Superior temporal gyrus (tissue), 1 donor: ENCODE measurements at regions not wholly inside any gene's neighbourhood (a gene's known extent, or its start where the extent isn't known, plus 50 kb on each side); places are given as distances from the start of the nearest gene placed in this dataset.

Source experiments
- DNase-seq: peaks from one replicate; pipeline ENCODE4 v3.0.0-alpha.2; 2016; ENCODE audit errors: extremely low spot score

DNA sequence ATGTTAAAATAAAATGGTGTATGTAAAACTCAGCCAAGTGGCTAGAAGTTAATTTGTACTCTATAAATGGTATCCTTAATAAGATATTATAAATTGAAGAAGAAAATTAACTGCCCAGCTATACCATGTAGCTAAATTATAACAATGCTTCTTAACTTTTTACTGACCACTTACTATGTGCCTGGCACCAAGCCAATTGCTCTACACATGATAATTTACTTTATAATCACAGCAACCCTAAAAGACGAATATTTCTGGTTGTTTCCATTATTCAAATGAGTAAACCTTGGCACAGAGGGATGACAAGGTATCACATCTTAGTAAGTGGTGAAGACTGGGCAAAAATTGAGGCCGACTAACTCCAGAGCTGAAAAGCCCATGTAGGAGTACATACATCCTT, 1506.6 kb downstream of the PCDH7 start:
- DNase-seq = no peak

DNA sequence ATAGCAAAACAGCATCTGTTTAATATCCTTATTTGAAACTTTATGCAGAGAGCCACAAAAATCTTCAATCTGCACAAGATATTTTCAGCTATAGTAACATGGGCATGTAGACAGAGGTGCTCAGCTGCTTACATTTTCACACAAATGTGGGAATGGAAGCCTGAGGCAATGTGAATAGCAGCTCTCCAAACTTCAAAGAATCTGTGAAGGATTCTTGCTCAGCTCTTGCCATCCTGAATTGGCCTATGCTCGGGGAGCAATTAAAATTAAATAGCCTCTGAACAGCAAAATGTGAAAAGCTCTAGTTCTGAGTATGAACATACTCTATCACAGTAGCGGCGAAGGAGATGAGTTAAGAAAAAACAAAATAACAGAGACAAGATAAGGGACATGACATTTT, 1523.8 kb downstream of the PCDH7 start:
- DNase-seq = no peak

DNA sequence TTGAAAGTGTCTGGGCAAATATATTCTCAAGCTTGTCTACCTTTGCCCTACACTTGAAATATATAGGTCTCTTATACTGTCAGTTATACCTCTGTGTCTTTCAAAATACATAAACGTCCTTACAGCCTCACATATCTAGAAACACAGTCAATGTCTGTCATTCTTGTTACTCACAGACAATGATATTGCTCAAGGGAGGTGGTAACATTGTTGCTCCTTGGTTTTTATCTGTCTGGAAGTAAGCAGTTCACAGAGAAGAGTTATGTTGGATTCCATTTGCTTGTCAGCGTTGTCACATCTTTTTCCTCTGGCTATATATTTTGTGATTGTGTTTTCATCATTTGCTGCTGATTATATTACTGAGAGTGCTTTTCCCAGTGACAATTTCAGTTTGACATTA, 1528.9 kb downstream of the PCDH7 start:
- DNase-seq = no peak

DNA sequence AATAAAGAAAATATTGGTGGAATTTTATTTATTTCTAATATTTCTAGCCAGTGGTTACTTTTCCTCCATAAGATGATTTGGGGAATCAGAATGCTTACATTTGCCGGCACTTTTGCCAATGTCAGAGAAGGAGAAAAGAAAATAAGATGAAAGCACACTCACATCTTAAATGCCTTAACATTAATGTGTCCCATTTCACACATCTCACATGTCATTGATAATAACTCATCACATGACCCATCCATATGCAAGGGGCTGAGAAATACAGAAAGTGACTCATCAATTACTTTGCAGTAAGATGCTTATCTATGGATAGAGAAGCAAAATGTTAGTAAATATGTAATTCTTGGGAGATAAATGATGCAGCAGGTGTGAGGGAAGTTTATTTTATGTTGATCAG, 1531.0 kb downstream of the PCDH7 start:
- DNase-seq = no peak

DNA sequence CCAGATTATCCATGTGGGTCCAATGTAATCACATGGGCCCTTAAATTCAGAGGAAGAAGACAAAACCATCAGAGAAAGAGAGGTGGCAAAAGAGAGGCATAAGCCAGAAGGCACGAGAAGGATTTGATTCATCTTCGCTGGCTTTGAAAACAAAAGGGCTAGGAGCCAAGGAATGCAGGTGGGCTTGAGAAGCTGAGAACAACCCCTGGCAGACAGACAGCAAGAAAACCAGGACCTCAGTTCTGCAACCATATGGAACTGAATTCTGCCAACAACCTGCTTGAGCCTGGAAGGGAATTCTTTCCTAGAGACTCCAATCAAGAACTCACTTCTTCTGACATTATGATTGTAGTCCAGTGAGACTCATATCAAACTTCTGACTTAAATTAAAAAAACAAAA, 1531.8 kb downstream of the PCDH7 start:
- no peak for DNase-seq

DNA sequence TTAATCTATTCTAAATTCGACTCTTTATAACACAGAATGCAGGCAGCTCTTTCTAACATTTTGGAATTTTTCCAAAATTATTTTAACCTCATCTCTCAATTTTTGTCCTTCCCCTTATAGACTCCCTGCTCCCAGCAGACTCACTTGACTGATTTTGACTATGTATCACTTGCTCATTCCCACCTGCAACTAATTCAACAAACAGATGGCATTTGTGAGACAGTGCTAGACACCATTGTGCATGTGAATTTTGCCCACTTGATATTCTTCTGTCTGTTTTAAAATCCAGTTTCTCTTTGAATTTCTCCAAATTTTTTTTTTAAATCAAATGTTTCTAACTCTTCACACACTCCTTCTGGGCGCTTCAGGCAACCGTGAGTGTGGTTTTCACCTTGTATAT, 1534.0 kb downstream of the PCDH7 start:
- no peak for DNase-seq

DNA sequence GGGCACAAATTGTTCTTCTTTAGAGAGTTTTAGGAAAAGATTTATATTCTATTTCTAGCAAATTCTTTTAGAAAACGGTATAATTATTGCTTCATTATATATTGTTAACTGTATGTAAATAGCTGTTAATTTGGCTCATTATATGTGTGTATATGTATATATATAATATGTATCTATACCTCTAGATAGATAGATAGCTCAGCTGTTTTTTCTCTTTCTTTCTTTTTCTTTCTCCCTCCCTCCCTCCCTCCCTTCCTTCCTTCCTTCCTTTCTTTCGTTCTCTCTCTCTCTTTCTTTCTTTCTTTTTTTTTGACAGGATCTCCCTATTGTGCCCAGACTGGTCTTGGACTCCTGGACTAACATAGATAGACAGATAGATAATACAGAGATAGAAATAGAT, 1538.8 kb downstream of the PCDH7 start:
- no peak for DNase-seq

DNA sequence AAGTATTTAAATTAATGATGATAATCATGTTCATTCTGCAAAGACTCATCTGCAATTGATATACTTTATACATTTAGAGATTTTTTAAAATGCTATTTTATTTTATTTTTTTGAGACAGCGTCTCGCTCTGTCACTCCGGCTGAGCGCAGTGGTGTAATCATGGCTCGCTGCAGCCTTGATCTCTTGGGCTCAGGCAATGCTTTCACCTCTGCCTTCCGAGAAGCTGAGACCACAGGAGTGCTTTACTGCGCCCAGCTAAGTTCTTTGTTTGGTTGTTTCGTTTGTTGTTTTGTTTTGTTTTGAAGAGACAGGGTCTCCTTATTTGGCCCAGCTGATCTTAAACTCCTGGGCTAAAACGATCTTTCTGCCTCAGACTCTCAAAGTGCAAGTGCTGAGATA, 1541.0 kb downstream of the PCDH7 start:
- DNase-seq = no peak

DNA sequence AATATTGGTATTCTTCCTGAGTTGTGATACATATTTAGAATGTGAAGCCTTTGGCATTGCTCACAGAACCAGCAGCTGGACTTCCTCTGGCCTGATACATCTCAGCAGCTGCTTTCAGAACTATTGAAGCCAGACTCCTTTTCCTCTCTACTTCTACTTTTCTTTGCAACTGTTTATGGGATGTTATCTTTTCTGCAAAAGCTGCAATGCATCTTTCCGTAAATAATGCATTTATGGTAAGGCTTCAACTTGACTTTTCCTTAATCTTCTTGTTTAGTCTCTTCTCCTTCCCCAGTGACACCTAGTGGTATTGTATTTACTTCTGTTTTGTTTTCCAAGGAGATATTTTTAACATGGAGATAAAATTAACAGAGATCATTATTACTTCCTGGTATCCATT, 1548.7 kb downstream of the PCDH7 start:
- DNase-seq = no peak

DNA sequence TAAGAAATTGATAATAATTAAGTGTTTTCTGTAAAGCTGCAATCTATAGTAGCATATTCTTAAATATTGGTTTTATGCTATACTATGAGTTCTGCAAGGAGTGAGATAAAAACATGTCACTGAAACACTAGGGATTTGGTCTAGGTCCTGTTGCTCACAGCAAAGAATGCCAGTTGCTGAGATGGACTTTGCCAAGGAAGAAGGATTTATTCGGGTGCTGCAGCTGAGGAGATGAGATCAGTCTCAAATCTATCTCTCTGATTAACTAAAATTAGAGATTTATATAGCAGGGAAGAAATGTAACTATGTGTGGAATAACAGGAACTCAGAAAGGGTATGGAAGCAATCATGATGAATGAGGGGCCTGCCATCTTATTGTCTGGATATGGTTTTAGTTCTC, 1569.9 kb downstream of the PCDH7 start:
- no peak for DNase-seq

DNA sequence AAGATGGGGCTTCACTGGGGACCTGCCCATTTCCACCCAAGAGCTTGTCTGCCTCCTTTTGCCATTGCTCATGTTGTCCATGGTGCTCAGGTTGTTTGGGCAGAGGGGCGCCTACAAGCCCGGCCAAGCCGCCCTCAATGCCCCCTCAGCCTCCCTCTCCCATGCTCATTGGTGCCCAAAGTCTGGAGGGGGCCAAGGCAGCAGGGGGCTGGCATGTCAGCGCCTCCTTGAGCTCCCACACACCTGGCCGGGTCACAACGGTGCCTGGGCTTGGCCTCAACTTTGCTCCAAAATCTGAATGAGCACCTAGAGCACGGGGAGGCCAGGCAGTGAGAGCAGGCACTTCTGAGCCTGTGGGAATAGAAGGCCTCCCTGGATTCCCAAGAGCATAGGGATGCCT, 1598.8 kb downstream of the PCDH7 start:
- no peak for DNase-seq

DNA sequence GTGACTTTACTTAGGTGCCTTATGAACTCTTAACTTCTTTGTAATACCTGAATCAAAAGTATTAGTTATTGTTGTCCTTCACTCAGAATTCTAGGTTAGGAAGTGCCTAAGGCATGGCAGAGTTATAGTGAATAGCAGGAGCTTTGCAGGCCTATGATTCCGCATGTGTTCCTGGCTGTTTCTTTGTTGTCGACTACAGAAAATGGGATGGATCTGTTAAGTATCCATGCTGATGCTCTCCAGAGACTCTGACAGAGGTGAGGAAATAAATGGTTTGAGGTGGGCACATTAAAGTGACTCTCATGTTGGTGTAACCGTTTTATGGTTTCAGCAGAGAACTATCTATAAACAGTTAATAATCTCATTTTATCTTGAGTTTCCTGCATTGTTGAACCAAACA, 1601.3 kb downstream of the PCDH7 start:
- no peak for DNase-seq

DNA sequence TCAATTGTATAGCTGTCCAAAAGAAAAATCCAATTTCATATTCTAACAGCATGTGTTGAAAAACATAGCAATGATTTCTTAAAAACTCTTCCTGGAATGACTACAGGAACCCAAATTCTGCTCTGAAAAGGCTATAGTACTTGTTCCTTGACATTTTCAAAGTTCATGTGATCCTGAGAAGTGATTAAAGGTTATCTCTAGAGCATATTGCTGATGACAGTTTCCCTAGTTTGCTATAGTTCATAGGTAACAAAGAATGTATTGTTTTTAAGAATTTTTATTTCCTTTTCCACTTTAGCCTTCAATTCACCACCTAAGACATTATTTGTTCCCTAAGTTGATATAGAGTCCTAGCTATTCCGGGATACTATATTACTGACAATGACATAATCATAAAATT, 1614.6 kb downstream of the PCDH7 start:
- DNase-seq = no peak

DNA sequence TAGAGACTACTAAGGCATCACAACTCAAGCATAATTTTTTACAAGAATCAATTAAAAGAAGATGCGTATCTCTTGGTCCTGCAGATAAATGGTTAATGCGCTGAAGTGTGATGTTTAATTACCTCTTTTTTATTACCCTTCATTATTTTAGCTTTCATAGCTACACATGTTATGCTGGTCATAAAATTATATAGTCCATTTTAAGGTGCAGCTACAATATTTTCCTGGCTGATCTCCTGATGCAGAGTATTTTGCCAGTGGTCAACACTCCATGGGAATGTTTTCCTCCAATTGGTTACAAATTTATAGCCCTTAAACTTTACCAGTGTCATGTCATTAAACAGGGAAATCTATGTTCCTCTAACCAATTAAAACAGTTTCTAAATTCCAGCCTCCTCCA, 1617.2 kb downstream of the PCDH7 start:
- no peak for DNase-seq

DNA sequence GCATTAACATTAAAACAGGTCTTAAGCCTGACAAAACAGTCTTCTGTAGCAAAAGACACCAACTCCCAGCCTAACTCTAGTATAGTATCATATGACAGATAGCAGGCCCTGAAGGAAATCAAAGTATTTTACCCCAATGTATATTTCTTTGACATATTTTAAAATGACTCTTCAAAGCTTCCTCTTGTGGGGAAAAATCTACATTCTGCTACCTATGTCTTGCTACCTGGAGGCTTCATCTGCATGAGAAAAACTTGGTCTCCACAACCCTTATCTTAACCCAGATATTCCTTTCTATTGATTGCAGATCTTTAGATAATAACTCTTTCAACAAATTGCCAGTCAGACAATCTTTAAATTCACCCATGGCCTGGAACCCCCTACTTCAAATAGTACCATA, 1620.4 kb downstream of the PCDH7 start:
- no peak for DNase-seq

DNA sequence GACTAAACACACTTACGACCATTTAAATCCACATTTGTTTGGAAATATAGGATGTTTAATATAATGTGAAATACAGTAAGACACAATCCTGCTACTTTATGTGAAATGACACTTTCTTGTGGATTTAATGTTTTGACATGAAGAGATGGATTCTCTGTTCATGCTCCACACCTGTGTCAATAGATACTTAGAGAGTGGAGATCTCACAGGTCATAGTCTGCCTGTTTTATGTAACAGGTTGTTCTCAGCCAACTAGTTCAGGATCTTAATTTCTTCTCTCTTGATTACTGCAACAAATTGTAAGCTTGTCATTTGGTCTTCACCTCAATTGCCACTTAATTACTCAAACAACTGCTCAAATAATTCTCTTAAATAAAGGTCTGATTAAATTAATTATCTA, 1621.2 kb downstream of the PCDH7 start:
- DNase-seq = no peak

DNA sequence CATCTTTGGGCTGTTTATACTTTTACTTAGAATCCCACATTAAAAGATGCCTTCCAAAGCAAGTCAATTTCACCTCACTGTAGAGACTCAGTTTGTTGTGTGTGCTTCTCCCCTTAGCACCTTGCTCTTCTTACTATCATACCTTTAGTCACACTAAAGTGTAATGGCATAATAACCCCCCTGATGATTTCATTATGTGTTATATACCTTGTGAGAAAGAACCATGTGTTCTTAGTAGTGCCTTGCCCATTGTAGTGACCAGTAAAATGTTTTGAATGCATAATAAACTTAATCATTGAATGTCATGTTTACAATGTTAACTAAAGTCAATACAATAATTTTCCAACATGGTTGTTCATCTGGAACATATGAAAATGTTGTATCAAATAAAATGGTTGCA, 1621.9 kb downstream of the PCDH7 start:
- DNase-seq = no peak

DNA sequence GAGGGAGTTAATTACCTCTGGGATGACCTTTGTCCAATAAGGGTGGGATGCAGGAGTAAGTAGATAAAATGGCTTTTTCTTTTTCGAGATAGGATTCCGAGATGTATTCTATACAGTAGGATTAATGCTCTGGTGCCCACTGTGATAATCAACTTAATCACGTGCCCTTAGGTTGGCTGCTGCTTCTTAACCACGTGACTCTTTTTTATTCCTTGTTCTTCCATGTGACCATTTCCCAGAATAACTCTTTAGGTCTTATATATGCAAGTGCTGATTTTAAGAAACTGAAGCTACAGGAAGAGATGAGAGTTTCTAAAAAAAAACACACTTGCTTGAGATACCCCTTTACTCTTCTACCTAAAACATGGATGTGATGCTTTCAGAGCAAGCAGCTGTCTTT, 1628.9 kb downstream of the PCDH7 start:
- DNase-seq = no peak

DNA sequence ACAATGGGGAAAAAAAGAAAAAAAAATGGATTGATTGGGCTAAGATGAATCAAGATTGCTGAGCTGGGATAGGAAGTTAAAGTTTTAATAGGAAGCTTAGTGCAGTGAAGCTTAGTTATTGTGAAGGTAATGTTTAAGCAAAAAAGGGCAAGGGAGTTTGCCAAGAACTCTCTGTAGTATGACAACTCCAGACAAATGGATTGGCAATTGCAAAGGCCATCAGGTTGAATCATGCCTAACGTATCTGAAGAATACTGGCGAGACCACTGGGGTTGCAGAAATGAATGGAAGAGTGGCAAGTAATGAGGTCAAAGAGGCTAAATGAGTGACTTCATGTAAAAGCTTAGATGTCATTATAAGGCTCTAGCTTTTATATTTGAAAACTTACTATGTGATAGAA, 1654.0 kb downstream of the PCDH7 start:
- no peak for DNase-seq

DNA sequence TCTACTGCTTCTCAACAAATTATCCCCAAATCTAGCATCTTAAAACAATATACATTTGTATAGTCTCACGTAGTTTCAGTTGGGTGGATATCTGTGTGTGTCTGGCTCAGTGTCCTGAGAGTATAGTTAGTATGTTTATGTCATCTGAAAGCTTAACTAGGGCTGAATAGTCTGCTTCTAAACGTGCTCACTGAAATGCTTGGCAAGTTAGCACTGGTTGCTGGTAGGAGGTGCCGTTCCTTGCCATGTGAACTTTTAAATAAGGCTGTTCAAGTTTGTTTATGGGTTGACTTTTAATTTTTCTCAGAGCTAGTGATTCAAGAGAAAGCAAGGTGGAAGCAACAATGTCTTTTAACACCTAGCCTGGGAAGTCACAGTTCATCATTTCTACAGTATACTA, 1673.6 kb downstream of the PCDH7 start:
- no peak for DNase-seq

DNA sequence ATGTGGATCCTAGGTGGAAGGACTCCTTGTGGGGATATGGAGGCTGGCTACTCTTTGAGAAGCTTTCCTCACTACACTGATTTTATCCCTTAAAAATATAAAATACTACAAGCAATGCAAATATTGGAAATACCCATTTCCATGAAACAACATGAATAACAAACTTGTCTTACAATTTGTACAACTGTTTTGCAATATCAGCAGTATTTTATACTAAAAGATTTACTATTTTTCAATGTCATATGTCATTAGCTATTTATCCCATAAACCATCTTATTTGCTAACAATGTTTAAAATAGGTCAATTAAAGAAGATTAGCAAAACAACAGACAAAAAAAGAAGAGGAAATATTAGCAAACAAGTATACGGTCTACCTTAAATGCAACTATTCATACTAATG, 1674.1 kb downstream of the PCDH7 start:
- DNase-seq = no peak

DNA sequence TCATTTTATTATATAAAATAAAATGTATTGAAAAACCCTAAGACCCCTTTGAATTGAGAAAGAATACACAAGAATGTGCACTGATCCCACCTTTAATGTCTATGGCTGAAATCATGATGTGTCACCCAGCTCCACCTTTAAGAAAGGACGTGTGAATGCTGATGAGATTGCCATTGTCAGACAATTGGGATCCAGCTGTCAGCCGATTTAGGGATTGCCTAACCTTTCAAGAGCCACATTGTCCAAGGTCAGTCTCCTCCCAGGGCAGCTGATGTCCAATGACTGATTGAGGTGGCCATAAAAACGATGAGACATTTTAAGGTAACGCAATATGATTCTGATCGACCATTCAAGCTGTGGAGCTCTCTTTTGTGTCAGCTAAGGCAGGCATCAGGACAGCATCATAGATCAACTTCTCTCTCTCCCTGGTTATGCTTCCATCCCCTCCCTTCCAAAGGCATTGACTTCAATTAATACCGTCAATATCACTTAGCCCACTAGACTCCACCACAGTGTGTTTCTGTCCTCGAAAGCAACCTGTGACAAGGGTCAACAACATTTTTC, 1676.4 kb downstream of the PCDH7 start:
- DNase-seq = no peak

DNA sequence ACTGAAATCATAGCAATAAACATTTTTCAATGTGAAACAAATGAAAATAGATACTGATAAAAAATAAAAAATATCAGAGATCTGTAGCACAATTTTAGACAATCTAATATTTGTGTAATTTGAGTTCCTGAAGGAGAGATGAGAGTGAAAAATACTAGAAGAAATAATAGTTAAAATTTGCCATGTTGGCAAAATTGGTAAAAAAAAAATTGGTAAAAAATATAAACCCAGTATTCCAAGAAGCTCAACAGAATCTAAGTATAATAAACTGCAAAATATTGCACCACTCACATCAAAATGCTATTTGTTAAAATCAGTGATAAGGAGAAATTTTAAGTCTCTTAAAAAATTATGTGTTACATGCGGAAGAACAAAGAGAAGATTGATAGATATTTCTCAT, 1680.7 kb downstream of the PCDH7 start:
- DNase-seq = no peak

DNA sequence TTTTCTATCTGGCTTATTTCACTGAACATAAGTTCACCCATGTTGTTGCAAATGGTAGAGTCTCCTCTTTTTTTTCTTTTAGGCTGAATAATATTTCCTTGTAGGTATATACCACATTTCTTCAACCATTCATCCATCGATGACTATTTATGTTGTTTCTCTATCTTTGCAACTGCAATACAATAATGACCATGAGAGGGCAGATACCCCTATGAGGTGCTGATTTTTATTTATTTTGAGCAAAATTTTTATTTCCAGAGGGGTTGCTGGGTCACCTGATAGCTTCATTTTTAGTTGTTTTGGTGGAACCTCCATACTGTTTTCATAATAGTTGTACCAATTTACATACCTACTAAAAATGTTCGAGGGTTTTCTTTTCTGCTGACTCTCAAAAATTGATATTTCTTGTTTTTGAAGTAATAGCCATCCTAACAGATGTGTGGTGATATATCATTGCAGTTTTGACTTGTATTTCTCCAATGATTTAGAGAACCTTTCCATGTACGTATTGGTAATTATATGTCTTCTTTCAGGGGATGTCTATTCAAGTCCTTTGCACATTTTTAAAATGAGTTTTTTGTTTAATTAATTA, 1697.0 kb downstream of the PCDH7 start:
- no peak for DNase-seq
